Forelimb muscle (tissue), 1 donor: ENCODE measurements at regions not wholly inside any gene's neighbourhood (a gene's known extent, or its start where the extent isn't known, plus 50 kb on each side); places are given as distances from the start of the nearest gene placed in this dataset.
A peak's percentile ranks its signal among the peaks of the same experiment; 100 is the strongest.

ENCODE experiments used
- DNase-seq: peaks from one replicate; pipeline ENCODE4 v3.0.0-alpha.2; 2013; ENCODE audit warnings: low read depth

DNA sequence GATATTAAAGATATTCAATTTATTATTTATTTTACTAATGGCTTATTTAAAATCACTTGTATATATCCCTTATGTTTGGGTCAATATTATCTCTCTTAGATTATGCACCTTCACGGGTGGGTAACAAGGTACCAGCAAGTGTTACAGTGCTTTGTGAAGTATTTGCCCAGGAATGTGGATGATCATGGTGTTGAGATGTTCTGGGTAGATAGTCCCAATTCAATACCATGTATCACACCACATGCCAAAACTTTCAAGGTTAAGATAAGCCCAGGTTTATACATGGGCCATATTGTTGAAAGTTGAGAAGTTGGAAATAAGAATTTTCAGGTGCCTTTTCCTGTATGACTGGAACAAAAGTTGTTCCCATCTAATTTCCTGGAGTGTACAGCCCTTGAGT, 131.3 kb upstream of the RASSF8 start:
- DNase-seq: no peak

DNA sequence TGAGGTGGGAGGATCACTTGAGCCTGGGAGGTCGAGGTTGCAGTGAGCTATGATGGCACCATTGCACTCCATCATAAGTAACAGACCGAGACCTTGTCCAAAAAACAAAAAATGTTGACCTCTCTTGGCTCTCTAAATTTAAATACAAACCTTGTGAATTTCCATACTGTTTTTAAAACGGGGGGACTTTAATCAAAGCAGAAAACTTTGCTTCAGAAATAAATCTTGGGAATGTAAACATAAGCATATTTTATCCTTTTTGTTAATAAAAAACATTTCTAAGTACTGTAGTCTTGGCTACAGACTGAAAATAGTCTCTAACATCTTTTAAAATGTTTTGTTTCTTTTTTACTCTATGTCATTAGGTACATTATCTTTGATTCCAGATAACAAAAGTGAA, 130.7 kb upstream of the RASSF8 start:
- no peak for DNase-seq

DNA sequence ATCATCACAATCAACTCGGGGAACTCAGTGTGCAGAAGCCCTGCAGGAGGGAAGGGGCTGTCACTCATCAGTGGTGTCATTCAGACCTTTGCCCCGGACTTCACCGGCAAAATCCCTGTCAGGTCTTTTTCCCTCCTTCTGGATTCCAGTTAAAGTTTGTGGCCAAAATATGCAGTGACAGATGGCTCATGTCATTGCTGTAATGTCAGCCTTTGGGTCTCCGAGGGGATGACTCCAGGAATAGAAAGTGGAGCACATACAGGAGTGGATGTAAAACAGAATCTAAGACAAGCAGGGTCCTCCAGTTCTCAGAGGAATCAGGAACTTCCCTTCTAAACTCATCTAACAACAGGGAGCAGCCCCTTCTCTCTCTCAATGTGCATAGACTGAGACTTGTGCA, 130.3 kb upstream of the RASSF8 start:
- DNase-seq: no peak

DNA sequence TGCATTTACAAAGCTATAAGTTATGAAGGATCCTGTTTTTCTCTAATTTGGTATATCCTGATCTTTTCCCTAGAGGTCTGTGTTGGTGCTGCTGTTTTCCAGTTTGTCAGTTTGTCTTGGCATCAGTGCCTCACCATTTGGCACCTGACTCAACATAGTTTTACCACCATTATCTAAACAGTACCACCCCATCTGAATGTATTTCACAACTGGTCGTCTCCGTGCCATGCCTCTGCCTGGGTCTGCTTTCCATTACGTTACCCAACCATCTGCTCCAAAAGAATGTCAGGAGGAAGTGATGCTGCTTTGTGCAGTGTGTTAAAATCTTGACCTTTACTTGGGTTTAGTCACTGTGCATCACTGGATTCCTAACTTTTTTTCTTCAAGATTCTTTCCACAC, 129.3 kb upstream of the RASSF8 start:
- no peak for DNase-seq

DNA sequence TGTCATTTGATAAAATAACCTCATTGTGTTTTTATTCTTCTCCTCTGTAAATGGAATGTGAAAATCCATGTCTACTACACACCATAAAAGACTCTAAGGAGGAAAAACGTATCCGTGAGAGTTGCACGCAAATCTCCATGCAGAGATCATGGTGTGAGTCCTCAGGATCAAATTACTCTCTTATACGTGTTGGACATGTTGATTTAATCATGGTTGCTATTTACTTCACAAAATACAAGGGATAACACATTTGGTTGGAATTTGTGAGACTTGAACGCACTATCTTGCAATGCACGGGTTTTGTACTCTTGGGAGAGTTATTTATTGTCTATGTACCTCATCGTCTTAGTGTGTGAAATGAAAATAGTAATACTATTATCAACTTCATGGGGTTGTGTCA, 128.0 kb upstream of the RASSF8 start:
- peak; percentile 49 for DNase-seq

DNA sequence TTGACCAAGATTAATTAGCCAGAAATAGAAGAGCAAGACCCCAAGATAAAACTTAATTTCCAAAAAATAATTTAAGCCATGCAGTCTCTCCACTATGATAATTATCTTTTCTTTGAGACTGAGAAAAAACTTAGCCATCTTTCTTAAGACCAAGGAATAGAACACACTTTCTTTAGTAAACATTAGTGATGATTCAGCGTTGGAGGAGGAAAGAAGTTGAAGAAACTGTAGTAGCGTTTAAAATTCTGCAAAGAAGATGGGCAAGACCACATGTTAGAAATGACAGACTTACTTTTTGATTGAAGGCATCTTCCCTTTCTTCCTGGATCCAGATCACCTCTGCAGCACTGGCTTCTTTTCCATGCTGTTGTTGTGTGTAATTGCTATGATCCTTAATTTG, 124.8 kb upstream of the RASSF8 start:
- DNase-seq: no peak

DNA sequence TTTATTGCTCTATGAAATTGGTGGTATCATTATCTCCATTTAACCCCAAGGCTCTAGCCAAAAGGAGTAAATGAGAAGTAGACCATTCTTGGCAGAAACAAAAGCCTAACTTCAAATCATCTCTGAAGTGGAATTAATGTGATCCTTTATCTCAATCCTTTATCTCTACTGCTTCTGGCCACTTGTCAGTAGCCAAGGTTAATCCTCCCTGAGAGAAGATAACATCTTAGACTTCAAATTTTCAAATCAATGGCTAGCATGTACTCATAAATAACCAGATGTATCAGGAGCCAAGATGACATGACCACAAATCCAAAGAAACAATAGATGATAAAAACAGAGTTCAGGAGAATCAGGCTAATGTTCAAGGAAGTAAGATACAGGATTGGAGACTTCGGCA, 123.1 kb upstream of the RASSF8 start:
- no peak for DNase-seq

DNA sequence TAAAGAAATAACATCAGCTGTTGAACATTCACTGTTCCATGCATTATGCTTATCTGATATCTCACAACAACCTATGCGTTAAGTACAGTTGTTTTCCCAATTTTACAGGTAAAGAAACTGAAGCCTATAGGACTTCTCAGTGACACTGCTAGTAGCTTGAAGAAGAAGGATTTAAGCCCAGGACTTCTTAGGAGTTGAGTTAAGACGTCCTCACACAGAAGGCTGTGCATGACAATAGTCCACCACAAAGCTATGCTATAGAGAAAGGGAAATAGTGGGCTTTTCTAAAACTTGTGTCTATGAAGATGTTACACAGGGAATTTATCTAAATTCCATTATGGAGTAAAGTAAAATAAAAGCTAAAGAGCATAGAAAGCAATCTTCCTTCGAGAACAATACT, 120.5 kb upstream of the RASSF8 start:
- DNase-seq: no peak

DNA sequence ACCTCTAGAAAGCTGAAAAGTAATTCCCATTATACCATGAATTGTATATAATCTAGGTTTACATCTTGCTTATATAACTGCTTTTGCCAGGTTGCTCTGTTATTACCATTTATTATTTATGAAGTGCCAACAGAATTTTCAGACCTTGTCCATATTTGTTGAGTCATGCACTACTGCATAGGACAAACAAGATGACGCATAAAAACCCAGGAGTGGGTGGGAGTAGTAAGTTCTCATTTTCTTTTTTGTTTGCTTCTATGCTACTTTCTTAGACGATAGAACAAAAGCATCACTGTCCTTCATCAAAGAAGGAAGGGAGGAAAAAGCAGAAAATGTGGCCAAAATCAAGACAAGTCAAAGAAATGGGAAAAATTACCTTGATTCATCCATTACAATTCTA, 119.0 kb upstream of the RASSF8 start:
- no peak for DNase-seq

DNA sequence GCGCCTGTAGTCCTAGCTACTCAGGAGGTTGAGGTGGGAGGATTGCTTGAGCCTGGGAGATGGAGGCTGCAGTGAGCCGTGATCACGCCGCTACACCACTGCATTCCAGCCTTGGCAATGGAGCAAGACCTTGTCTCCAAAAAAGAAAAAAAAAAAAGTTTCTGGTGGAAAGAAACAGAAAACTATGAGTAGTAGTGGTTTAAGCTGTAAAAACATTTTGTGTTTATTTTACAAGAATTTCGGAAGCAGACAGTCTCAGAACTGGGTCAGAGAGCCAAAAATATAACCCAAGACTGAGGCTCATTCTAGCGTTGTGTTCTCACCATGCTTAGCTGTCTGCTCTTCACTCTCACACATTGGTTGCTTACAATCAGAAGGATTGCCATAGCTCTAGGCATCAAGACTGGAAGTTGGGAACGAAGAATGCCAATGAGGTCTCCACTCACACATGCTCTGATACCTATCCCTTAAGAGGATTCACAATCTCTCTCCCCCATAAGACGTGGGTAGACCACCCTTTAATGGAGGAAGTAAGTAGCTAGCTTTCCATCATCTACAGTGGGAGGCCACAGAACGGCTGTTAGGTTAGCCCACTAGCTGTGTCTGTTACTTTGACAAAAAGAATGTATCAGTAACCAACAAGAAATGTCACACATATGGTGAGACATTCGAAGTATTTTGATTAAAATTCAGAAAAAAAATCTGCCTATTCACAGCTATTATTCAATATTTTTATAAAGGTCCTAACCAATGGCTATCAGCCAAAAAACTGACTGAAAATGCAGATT, 117.6 kb upstream of the RASSF8 start:
- no peak for DNase-seq

DNA sequence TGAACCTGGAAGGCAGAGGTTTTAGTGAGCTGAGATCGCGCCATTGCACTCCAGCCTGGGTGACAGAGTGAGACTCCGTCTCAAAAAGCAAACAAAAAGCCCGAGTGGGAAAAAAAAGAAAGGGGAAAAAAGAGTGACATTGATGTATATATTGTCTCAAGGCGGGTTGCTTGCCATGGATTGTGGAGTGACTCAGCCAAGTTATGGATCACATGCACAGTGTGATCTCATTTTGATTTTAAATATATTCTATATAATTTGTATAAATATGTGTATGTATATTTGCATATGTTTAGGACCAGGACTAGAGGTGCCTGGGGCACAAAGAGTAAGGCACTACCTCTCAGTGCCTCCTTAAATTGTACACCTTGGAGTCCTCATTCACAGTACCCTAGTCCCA, 116.2 kb upstream of the RASSF8 start:
- no peak for DNase-seq

DNA sequence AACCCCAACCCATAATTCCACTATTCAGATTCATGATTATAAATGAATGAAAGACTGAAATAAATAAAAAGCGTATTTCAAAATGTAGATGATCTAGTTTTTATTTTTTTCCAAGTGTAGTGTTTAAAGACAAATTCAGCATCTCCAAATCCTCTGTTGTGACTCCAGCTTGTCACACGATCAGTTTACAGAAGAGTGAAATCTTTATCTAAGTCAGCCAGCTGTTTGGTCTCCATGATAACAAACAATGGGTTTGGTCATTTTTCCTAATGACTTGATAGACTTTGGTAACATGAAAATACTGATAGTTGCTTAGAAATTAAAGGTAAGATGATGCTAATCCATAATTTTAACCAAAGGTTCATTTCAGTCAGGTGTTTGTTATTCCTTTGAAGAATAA, 114.5 kb upstream of the RASSF8 start:
- DNase-seq: no peak

DNA sequence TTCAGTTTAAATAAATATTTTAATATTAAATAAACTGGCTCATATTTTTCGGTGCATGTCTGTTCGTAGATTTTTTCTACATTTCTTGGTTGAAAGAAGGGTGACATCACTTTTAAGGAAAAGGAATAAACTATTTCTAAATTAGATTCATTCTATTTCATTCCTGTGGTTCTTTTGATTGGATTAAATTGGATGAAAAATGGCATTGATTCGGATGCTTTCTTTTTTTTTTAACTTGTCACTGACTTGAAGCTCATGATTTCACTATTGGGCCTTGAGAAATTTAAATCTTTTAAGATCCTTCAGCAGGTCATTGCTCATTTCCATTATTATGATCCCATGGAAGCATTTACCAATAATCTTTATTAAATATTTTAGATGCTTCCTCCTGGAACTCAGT, 113.1 kb upstream of the RASSF8 start:
- no peak for DNase-seq

DNA sequence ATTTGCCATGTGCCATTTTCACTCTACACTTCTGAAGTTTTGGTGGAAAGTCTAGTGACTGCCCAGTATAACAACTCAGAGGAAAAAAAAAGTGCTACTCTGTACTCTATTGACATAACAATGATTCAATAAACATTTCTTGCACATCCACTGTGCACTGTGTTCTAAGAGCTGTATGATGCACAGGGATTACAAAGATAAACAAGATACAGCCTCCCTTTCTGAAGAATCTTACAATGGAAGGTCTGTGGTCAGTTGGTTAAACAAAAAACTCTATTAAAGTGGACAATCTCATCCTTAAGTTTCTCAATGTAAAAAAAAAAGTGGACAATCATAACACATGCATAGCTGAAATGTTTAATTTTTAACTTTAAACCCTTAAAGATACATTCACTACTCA, 105.7 kb upstream of the RASSF8 start:
- DNase-seq: no peak

DNA sequence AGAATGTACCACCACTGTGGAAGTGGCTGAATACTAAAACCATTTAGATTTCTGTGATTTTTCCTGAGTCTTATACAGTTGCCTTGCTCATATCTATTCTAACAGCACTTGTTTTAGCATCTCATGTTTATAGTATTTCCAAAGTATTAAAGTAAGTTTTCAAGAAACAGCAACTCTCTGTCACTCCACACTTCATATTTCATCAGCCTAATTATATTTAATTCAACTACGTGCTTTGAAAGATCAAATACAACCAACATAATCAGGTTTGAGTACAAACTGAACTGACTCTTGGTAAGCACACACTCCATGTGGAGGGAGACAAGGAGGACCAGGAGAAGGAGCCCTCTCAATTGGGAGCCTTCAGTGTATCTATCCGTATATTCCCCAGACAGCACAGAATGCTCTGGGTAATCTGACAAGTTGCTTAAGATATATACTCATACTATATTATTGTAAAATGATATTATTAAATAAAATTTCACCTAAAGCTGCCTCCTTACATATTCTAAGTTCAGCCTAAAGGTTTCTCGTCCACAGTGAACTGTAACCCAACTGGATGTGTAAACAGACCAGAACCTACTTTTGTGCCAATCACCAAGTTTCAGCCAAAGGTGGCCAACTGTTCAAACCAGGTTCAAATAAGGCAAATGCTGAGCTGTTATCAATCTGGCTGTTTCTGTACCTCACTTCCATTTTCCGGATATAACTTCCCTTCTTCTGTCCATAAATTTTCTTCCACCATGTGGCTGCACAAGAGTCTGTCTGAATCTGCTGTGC, 105.0 kb upstream of the RASSF8 start:
- no peak for DNase-seq

DNA sequence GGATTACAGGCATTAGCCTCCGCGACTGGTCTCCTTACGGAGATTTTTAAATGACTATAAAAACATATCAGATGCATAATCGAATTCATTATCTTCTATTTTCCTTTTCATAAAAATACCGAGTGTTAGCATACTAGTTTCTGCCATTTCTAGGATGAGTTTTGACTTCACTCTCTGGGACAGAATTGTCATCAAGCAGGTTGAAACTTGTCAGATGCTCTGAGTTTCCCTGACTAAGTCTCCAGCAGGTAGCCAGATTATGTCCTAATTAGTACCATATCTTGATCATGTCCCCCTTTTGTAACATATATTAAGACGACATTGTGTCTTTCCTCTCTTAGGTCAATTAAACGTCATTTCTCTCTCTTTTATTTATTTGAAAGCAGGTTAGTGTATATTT, 103.5 kb upstream of the RASSF8 start:
- DNase-seq: no peak

DNA sequence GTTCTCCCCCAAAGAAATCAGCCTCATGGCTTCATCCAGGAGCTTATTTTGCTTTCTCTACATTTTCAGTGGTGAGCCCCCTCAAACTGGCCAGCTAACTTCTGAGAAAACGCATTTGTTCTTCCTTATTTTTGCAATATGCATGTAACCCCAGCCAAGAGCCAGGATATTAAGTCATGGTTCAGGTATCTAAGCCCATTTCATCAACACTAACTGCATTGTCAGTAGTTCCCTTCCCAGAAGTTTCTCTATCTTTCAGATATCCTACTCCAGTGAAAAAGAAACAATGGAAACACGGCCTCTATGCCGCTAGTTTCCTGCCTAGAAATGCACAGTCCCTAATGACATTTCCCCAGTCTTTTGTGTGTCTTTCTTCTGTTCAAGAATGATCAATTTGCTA, 102.8 kb upstream of the RASSF8 start:
- DNase-seq: no peak

DNA sequence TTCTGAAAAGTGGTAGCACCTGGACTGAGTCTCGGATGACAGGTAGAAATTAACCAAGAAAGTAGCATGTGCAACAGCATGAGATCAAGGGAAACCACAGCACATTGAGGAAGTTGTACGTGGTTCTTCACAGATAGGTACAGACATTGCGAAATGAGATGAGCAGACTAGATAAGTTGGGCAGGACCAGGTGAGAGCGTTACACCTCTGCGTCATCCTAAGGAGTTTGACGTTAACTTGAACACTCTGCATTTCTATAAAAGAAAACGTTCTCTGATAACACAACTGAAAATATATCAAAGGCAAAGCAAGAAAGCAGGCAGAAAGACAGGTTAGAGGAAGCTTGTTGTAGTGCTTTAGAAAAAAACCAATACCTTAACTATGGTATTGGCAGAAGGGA, 98.5 kb upstream of the RASSF8 start:
- no peak for DNase-seq

DNA sequence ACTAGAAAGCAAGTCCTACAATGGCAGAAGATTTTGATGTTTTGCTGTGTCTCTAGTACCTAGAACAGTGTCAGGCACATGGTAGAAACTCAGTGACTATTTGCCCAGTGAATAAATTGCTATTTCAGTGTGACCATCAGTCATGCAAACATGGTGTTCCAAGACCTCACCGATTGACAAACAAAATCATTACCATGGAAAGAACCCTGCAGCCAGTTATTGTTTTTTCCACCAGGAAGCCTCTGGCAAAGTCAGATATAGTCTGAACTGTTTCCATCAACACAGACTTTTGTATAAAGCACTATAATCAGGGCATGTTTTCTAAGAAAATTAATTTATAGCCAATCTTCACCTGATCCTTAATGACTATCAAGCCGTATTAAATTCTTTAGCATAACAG, 97.3 kb upstream of the RASSF8 start:
- DNase-seq: no peak

DNA sequence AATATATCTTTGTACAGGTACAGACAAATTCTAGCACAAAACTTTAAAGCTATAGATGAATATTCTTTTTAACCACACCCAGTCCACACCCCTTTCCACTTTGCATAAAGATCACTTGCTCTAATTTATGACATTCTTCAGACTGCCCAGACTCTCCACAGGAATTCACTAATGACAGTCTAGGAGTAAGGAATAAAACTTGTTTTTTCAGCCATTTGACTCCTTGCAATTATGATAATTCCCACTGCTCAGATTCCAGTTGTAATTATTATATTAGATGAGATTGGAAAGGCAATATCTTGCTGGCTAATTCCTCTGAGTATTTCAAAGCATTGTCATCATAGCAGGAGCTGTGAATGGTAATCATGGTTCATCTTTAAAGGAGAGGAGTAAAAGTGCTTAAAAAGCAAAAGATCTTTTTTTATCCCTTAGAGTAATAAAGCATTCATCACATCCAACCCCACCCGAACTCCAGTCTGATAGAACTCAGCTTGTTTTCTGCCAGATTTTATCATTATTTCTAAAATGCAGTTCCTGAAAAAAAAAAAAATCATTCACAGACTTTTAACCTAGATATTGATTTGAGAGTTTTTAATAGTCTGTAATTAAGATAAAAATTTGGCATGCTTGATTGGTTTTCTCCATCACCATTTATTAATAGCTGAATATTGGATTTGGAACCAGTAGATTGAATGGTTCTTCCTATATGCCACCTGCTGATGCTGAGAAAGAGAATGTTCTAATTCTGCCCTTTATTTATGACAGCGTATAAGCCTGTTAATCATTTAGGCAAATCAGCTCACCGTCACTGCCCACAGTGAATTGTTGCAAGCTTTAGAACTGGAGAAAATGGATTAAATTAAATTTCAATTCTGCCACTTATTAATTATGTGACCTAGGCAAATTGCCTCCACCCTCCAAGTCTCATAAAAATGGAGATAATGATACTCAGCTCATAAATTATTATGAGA, 93.9 kb upstream of the RASSF8 start:
- DNase-seq: no peak

DNA sequence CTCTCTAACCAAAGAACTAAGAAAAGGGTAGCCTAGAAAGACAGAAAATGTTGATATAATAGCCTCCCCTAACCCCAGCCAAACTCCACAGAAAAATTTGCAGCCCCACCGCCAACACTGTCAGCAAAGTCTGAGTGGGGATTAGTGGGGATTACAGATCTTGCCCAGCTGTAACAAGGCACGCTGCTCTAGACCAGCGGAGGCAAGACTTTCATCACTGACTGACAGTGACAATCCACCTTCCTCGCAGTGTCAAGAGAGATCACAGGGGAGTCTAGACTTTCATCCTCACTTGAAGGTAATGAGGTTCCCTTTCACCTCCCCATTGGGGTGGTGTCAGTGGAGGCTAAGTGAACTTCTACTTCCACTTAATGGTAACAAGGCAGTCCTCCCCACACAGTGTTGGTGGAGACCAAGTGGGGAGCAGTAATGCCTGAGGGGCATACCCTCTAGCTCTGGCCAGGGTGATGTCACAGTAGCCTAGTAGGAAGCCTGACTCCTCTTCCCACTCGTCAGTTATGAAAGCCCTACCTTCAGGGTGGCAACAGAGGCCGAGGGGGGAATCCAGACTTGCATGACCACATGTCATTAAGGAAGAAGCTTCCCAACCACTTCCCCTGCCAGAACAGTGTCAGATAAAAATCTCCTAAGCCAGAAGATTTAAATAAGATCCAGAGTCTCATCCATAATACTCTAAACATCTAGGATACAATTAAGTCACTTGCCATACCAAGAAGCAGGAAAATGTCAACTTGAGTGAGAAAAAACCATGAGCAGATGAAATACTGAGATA, 91.7 kb upstream of the RASSF8 start:
- DNase-seq: no peak

DNA sequence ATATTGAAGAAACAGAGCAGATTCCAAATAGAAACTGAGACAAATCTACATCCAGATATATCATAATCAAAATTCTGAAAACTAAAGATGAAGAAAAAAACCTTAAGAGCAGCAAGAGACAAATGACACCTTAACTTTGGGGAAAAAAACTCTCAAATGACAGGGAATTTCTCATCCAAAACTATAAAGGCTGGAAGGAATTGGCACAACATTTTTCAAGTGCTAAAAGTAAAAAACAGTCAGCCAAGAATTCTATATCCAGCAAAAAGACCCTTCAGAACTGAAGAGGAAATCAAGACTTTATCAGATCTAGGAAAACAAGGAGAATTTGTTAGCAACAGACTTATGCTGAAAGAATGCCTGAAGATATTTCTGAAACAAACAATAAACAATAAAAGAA, 90.3 kb upstream of the RASSF8 start:
- no peak for DNase-seq
